DMS 273 (cell line): ENCODE measurements at regions not wholly inside any gene's neighbourhood (a gene's known extent, or its start where the extent isn't known, plus 50 kb on each side); places are given as distances from the start of the nearest gene placed in this dataset.

ENCODE experiments used
- DNase-seq: peaks from one replicate; lab custom pipeline; 2025; ENCODE audit not compliant: unreplicated experiment; lab: John Stamatoyannopoulos, UW

DNA sequence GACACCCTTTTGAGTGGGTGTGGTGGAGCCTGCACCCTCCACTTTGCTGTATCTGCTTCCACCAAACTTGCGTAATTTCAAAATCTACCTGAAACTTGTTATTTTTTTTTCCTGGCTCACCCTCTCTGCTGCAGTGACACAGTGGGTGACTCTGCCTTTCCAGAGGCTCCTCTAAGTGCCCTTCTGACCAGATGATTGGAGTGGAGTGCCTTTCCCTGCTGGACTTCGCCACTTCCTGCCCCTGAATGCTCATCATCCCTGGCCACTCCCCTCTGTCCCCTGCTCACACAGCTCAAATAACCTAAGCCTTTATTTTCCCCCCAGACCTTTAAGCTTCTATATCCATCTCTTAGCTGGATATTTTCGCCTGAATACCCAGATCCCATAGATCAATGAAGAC lies 777.5 kb upstream of the ID2 start:
- no peak for DNase-seq

DNA sequence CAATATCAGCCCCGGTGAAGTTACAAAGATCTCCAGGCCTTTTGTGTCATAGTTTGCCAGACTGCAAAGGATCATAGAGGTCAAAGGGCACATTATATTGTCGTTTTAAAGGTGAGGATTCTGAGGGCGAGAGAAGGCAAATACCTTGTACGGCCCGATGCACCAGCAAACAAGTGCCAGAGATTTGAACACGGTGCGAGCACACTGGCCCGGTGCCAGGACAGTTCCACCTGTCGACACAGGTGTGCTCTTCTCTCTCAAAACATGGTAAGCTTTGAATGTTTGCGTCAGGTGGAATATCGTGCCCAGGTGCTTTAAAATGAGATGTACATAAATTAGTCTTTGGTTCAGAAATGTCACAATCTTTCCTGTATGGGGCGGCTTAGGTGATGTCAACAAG lies 776.1 kb upstream of the ID2 start:
- no peak for DNase-seq

- no peak for DNase-seq
These were observed 775.4 kb upstream of the ID2 start for GRCh38 chr2:7906431-7906830.

GRCh38 chr2:7907041-7907440 lies 774.8 kb upstream of the ID2 start:
- DNase-seq, result no peak

DNA sequence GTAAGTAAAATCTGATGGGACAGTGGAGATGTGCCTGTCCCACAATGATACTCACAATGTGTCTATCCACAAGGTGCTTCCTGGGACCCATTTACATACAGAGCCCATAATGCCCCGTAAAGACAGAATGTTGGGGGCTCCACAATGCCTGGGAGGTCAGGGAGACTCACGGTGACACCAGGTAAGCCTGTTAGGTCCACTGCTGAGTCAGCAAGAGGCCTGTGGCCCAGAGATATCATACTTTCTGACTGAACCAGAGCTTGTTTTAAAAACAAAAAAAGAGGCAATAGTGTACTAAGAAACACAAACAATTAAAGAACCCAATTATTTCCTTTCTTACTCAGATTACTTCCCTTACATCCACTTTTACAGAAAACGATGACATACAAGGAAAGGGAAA lies 771.1 kb upstream of the ID2 start:
- DNase-seq, result no peak

DNA sequence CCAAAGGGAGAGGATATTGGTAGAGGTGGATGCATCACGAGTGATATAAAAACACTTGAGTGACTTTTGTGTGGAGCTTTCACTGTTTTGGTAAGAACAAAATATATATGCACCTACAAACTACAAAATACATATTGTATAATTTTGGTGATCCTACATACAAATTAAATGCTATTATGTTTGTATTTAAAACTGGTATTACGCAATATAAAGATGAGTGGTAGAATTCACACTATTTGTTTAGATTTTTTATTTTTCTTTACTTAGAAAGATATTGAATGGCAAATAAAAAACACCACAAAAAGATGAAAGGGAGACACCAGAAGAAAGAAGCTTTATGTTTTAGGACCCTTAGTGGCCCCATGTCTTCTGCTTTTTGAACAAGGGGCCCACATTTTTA lies 770.7 kb upstream of the ID2 start:
- no peak for DNase-seq

GRCh38 chr2:7913974-7914373 lies 767.9 kb upstream of the ID2 start:
- no peak for DNase-seq

GRCh38 chr2:7915302-7916091 lies 766.4 kb upstream of the ID2 start:
- DNase-seq, result peak; percentile 11

DNA sequence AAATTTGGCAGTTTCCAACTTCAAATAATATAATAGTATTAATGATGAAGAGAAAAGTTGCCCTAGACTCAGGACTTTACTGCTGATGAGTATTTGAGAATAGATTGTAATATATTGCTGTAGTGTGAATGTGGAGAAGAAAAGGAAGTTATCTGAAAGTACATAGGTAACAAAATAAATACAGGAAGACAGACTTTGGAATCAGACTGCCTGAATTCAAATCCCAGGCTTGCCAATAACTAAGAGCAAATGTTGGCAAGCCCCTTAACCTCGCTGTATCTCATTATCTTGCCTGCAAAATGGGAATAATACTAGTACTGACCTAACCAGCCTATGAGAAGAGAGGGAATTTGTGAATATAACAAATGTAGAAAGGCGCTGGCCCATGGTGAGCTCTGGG lies 765.2 kb upstream of the ID2 start:
- DNase-seq, result no peak

GRCh38 chr2:7919510-7919909 lies 762.3 kb upstream of the ID2 start:
- DNase-seq, result no peak

- DNase-seq, result no peak
These were observed 757.7 kb upstream of the ID2 start for GRCh38 chr2:7924023-7924762.

DNA sequence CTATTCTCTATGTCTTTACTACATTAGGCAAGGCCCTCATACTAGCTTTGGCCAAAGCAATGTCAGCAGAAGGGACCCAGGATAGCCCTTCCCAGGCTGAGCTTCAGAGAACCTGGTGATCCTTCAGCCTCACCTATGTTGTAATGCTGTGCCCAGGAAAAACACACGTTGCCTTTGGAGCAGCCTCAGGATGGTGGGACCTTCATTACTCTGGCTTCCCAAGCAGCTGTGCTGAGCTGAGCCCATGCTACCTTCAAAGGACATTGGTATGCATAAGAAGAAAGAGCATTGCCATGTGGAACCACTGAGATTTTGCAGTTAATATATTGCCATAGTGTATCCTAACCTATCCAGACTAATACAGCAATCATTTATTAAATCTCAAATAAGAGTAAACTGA lies 756.4 kb upstream of the ID2 start:
- DNase-seq, result no peak

- no peak for DNase-seq
These were observed 754.2 kb upstream of the ID2 start for GRCh38 chr2:7927691-7928090.

- DNase-seq, result peak; percentile 24
These were observed 752.6 kb upstream of the ID2 start for GRCh38 chr2:7929281-7929680.

GRCh38 chr2:7930800-7931635 lies 750.8 kb upstream of the ID2 start:
- DNase-seq, result peak; percentile 78

GRCh38 chr2:7931808-7932207 lies 750.0 kb upstream of the ID2 start:
- no peak for DNase-seq

GRCh38 chr2:7933672-7934071 lies 748.2 kb upstream of the ID2 start:
- no peak for DNase-seq

DNA sequence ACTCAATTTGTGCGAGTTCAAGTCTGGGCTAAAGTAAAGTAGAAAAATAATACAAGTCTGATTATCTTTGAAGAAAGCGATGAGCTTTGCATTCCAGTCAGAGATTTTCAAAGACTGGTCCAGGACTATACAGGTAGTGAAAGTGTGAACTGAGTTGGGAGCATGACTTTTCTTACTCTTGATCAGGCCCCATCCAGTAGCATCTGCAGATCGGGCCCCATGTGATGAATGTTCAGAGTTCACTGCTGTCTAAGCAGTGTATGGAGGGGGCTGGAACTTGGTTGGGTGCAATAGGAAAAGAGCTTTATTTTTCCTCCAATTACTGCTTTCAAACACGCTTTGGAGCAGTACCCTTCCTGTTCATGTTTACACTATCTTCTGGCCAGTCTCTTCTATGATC lies 747.4 kb upstream of the ID2 start:
- no peak for DNase-seq

DNA sequence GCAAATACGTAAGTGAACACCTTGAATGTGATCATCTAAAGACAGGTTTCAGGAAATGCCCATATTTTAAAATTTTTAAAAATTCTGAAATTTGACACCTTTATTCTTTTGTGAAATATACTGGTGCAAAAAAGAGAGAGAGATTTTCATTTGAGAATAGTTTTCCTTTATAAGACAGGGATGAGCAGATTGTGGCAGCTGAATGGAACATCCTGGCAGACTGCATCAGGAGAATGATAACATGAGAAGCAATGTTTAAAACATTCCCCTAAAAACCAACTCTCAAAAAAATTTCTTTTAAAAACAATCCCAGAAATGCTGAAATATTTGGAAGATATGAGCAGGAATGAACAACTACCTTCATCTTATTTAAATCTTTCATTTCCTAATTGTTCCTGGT lies 744.8 kb upstream of the ID2 start:
- DNase-seq, result no peak

GRCh38 chr2:7940723-7941122 lies 741.1 kb upstream of the ID2 start:
- DNase-seq, result no peak

DNA sequence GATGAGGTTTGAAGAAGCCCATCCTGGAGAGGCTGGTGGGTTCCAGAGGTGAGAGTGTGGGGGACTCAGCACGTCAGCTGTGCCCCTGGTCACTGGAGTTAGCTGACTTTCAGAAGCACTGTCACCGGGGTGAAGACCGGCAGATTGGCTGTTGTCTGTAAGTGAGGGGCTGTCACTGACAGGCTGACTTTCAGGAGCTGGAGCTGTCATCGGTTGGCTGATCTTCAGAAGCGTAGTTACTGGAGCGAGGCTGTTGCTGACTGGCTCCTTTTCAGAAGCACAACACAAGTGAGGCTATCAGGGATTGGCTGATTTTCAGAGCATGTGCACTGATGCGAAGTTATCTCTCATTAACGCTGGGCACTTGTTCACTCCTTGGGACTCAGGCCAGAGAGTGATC lies 738.4 kb upstream of the ID2 start:
- DNase-seq, result no peak

GRCh38 chr2:7945026-7945425 lies 736.8 kb upstream of the ID2 start:
- no peak for DNase-seq
